Hepatocyte (in vitro differentiated cells): ENCODE measurements at regions not wholly inside any gene's neighbourhood (a gene's known extent, or its start where the extent isn't known, plus 50 kb on each side); places are given as distances from the start of the nearest gene placed in this dataset.

Source experiments
- DNase-seq: peaks from one replicate; pipeline ENCODE4 v3.0.0-alpha.2; 2016; ENCODE audit warnings: low spot score
- H2AFZ ChIP-seq: fragments of 200-600 bp; sonication (generic); 2 replicates; pipeline ENCODE4 v1.6.0; 2016; ENCODE audit warnings: antibody characterized with exemption, mild to moderate bottlenecking
- H3K27ac ChIP-seq: fragments of 200-600 bp; sonication (generic); 2 replicates; pipeline ENCODE4 v1.5.1; 2016; ENCODE audit warnings: mild to moderate bottlenecking
- H3K27me3 ChIP-seq: fragments of 200-600 bp; sonication (generic); 2 replicates; pipeline ENCODE4 v1.6.1; 2016
- H3K36me3 ChIP-seq: fragments of 200-600 bp; sonication (generic); replicated peaks from 2 replicates; pipeline ENCODE4 v1.5.1; 2016; ENCODE audit warnings: low read depth; ENCODE audit not compliant: insufficient read depth
- H3K4me1 ChIP-seq: fragments of 200-600 bp; sonication (generic); 2 replicates; pipeline ENCODE4 v1.5.1; 2016; ENCODE audit warnings: mild to moderate bottlenecking, moderate library complexity; ENCODE audit not compliant: insufficient read depth
- H3K4me2 ChIP-seq: fragments of 200-600 bp; sonication (generic); 2 replicates; pipeline ENCODE4 v1.6.0; 2016
- H3K4me3 ChIP-seq: fragments of 200-600 bp; sonication (generic); 2 replicates; pipeline ENCODE4 v1.5.1; 2016; ENCODE audit warnings: mild to moderate bottlenecking
- H3K79me2 ChIP-seq: fragments of 200-600 bp; sonication (generic); 2 replicates; pipeline ENCODE4 v1.6.0; 2017; ENCODE audit warnings: mild to moderate bottlenecking
- H3K9me2 ChIP-seq: fragments of 200-600 bp; sonication (generic); replicated peaks from 2 replicates; pipeline ENCODE4 v1.6.0; 2017; ENCODE audit warnings: mild to moderate bottlenecking; ENCODE audit not compliant: insufficient read depth
- H3K9me3 ChIP-seq: fragments of 200-600 bp; sonication (generic); 2 replicates; pipeline ENCODE4 v1.5.1; 2016; ENCODE audit warnings: low read depth, mild to moderate bottlenecking
- H4K20me1 ChIP-seq: fragments of 200-600 bp; sonication (generic); 2 replicates; pipeline ENCODE4 v1.6.0; 2016; ENCODE audit warnings: mild to moderate bottlenecking; ENCODE audit not compliant: insufficient read depth, poor library complexity, severe bottlenecking
- CTCF ChIP-seq: fragments of 200-600 bp; sonication (generic); IDR thresholded peaks from 2 replicates; pipeline ENCODE4 v1.5.1; 2016; ENCODE audit warnings: antibody characterized with exemption, mild to moderate bottlenecking; ENCODE audit not compliant: poor library complexity
- EZH2 ChIP-seq: fragments of 200-600 bp; sonication (generic); IDR thresholded peaks from 2 replicates; pipeline ENCODE4 v1.6.1; 2016; ENCODE audit warnings: antibody characterized with exemption, mild to moderate bottlenecking, borderline replicate concordance
- EZH2phosphoT487 ChIP-seq: fragments of 200-600 bp; sonication (generic); IDR thresholded peaks from one replicate; pipeline ENCODE4 v1.6.1; 2018; ENCODE audit warnings: antibody characterized with exemption, mild to moderate bottlenecking, low read depth, moderate library complexity; ENCODE audit not compliant: unreplicated experiment, severe bottlenecking
- WGBS: methylation state at CpG from one replicate; pipeline ENCODE4 v1.1.6; 2016; ENCODE audit warnings: low lambda C conversion rate; ENCODE audit errors: missing lambda C conversion rate; 5-methylcytosine and 5-hydroxymethylcytosine counted together

GRCh38 chr18:78773303-78773755, 206.3 kb upstream of the SALL3 start:
- WGBS, result 79% methylated on average over 7 of the region's 7 CpGs
- H3K9me3 ChIP-seq, result no peaks in the 10 kb centered on the region
- peaks cover 15% of the 10 kb centered on the region for H3K4me1 ChIP-seq
- no peaks in the 10 kb centered on the region for H3K36me3 ChIP-seq
- no peaks in the 10 kb centered on the region for H3K9me2 ChIP-seq
- no peak overlapping the region for H3K4me2 ChIP-seq
- no peaks in the 10 kb centered on the region for H3K27me3 ChIP-seq
- H3K4me3 ChIP-seq, result no peak overlapping the region
- H3K79me2 ChIP-seq, result no peaks in the 10 kb centered on the region
- no peak overlapping the region for H2AFZ ChIP-seq
- H4K20me1 ChIP-seq, result no peaks in the 10 kb centered on the region
- DNase-seq, result no peak
- TF ChIP-seq CTCF, result no peak
- no peak for TF ChIP-seq EZH2phosphoT487
- no peak for TF ChIP-seq EZH2
- no peak overlapping the region for H3K27ac ChIP-seq

DNA sequence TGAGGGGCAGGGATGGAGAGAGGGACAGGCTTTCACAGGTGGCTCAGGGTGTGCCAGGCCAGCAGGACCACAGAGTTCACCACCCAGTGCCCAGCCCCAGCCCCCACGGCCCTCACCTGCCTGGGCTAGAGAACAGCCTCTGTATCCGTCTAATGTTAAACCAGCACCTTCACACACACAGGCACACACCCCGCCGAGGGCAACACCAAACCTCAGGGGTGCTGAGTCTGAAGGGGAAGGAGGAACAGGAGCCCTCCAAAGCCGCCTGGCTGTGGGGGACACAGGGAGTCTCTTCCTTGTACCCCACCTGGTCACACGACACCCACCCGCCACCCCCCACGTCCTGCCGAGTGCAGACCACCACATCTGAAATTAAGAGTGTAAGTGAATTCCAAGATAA, 205.8 kb upstream of the SALL3 start:
- DNase-seq, result no peak
- Histone ChIP-seq H2AFZ (no peak overlapping the region), H3K9me3 (no peaks in the 10 kb centered on the region), H3K9me2 (no peaks in the 10 kb centered on the region), H3K4me1 (peaks cover 10% of the 10 kb centered on the region), H3K36me3 (no peaks in the 10 kb centered on the region), H3K4me3 (no peak overlapping the region), H4K20me1 (no peaks in the 10 kb centered on the region), H3K4me2 (no peak overlapping the region), H3K27ac (no peak overlapping the region), H3K27me3 (no peaks in the 10 kb centered on the region), H3K79me2 (no peaks in the 10 kb centered on the region)
- 70% methylated on average over 9 of the region's 9 CpGs for WGBS
- no peak for TF ChIP-seq EZH2
- no peak for TF ChIP-seq CTCF

DNA sequence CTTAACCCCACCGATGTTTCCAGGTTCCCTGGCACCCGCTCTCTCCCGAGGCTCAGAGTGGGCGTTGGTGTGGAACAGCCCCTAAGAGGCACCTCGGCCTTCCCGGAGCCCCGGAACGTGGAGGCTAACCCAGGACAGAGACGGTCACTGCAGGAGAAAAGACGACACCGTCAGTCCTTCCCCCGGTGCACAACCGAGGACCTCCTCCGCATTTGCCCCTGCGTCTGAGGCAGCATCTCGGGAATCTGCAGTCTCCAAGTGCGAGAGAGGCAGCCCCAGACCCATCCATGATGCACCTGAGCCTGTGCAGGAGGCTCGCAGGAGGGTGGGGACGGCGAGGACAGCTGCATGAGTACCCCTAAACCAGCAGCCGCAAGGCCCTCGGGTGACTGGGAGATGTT, 204.9 kb upstream of the SALL3 start:
- Histone ChIP-seq H3K4me3 (no peak overlapping the region), H4K20me1 (no peaks in the 10 kb centered on the region), H3K27me3 (no peaks in the 10 kb centered on the region), H3K79me2 (no peaks in the 10 kb centered on the region), H3K9me3 (no peaks in the 10 kb centered on the region), H3K27ac (no peak overlapping the region), H3K9me2 (no peaks in the 10 kb centered on the region), H2AFZ (no peak overlapping the region), H3K4me1 (peaks cover 2% of the 10 kb centered on the region), H3K4me2 (no peak overlapping the region), H3K36me3 (no peaks in the 10 kb centered on the region)
- TF ChIP-seq EZH2 (no peak), EZH2phosphoT487 (no peak), CTCF (no peak)
- DNase-seq, result no peak
- 92% methylated on average over 22 of the region's 22 CpGs for WGBS

DNA sequence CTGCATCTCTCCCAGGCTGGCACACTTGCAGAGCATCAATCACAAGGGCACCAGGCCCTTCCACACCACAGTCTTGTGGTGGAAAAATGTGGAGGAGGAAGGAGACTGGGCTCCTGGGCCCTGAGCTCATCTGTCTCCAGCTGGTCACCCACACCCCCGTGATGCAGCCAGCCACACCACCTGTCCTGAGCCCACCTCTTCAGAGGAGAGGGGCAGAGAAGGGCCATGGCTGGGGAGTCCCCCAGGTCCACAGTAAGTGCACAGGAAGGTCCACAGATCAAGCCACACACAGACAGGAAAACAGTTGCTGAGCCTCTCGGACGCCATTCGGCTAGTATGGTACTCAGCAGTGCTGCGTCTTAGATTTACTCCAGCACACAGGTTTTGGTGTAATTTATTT, 203.5 kb upstream of the SALL3 start:
- no peaks in the 10 kb centered on the region for H3K9me3 ChIP-seq
- TF ChIP-seq EZH2phosphoT487 (no peak), EZH2 (no peak), CTCF (no peak)
- H3K27me3 ChIP-seq, result no peaks in the 10 kb centered on the region
- H4K20me1 ChIP-seq, result no peaks in the 10 kb centered on the region
- H3K27ac ChIP-seq, result no peak overlapping the region
- no peaks in the 10 kb centered on the region for H3K36me3 ChIP-seq
- DNase-seq, result no peak
- H2AFZ ChIP-seq, result no peak overlapping the region
- no peaks in the 10 kb centered on the region for H3K4me1 ChIP-seq
- no peak overlapping the region for H3K4me2 ChIP-seq
- no peaks in the 10 kb centered on the region for H3K79me2 ChIP-seq
- no peaks in the 10 kb centered on the region for H3K9me2 ChIP-seq
- 90% methylated on average over 5 of the region's 5 CpGs for WGBS
- H3K4me3 ChIP-seq, result no peak overlapping the region
